HEK293 (cell line): ENCODE measurements at regions not wholly inside any gene's neighbourhood (a gene's known extent, or its start where the extent isn't known, plus 50 kb on each side); places are given as distances from the start of the nearest gene placed in this dataset.

ENCODE experiments used
- CTCF ChIA-PET: fragments of 350-600 bp; formaldehyde crosslinking; extraction: SDS; loops from one replicate; lab custom pipeline; 2021; ENCODE audit warnings: antibody characterized with exemption; lab: Yijun Ruan, JAX
- POLR2A ChIA-PET: fragments of 300-600 bp; formaldehyde crosslinking; extraction: SDS; loops from one replicate; lab custom pipeline; 2020; ENCODE audit warnings: antibody characterized with exemption, inconsistent platforms; lab: Yijun Ruan, JAX
- H3K27ac ChIP-seq: fragments of 200-500 bp; sonication (Bioruptor generic); 2 replicates; pipeline ENCODE4 v1.5.1; 2014; ENCODE audit warnings: low read depth, low read length, control low read depth, inconsistent platforms; ENCODE audit errors: extremely low read depth
- H3K36me3 ChIP-seq, 2 experiments: fragments of 200-500 bp in 1 of 2; sonication (Bioruptor generic) in 1 of 2; 1 replicate in 1 of 2; 2 replicates in 1 of 2; pipeline ENCODE4 v1.5.1; 2014 to 2017; ENCODE audit warnings: inconsistent platforms in 2 of 2, low read length in 2 of 2; ENCODE audit not compliant: control insufficient read depth in 2 of 2, insufficient read depth in 1 of 2
- H3K4me1 ChIP-seq: fragments of 200-500 bp; sonication (Bioruptor generic); 2 replicates; pipeline ENCODE4 v1.5.1; 2014; ENCODE audit warnings: mild to moderate bottlenecking, low read length, inconsistent platforms; ENCODE audit not compliant: control insufficient read depth, insufficient read depth
- H3K4me3 ChIP-seq: 2 replicates; pipeline ENCODE4 v1.5.1; 2011; ENCODE audit warnings: low read depth, mild to moderate bottlenecking, control low read depth, low read length, moderate library complexity
- H3K9me3 ChIP-seq: fragments of 200-500 bp; sonication (Bioruptor generic); 2 replicates; pipeline ENCODE4 v1.5.1; 2014; ENCODE audit warnings: low read depth, low read length, inconsistent platforms; ENCODE audit not compliant: control insufficient read depth, insufficient read depth
- CTCF ChIP-seq: fragments of 450-650 bp; formaldehyde crosslinking; IDR thresholded peaks from 2 replicates; pipeline ENCODE4 v1.5.1; 2016; ENCODE audit warnings: missing biosample characterization, missing genetic modification characterization
- ELK4 ChIP-seq: IDR thresholded peaks from 2 replicates; pipeline ENCODE4 v1.6.1; 2011; ENCODE audit warnings: mild to moderate bottlenecking, low read depth, low read length, borderline replicate concordance
- INSM2 ChIP-seq: fragments of 450-650 bp; formaldehyde crosslinking; IDR thresholded peaks from 2 replicates; pipeline ENCODE4 v1.5.1; 2016; ENCODE audit warnings: missing biosample characterization, missing genetic modification characterization
- MEIS1 ChIP-seq: sonication (generic); formaldehyde crosslinking; IDR thresholded peaks from 2 replicates; pipeline ENCODE4 v1.8.1; 2022; ENCODE audit warnings: missing genetic modification reagents, mild to moderate bottlenecking, borderline replicate concordance
- PRDM1 ChIP-seq: fragments of 450-650 bp; formaldehyde crosslinking; IDR thresholded peaks from 2 replicates; pipeline ENCODE4; 2016; ENCODE audit warnings: missing biosample characterization, missing genetic modification characterization
- RBAK ChIP-seq: fragments of 450-650 bp; formaldehyde crosslinking; IDR thresholded peaks from 2 replicates; pipeline ENCODE4 v1.5.1; 2016; ENCODE audit warnings: missing biosample characterization, missing genetic modification characterization
- ZBTB17 ChIP-seq: fragments of 450-650 bp; formaldehyde crosslinking; IDR thresholded peaks from 2 replicates; pipeline ENCODE4 v1.5.1; 2016; ENCODE audit warnings: missing biosample characterization, missing genetic modification characterization
- ZBTB20 ChIP-seq: fragments of 450-650 bp; formaldehyde crosslinking; IDR thresholded peaks from 2 replicates; pipeline ENCODE4 v1.5.1; 2016; ENCODE audit warnings: missing biosample characterization, missing genetic modification characterization
- ZBTB6 ChIP-seq: fragments of 450-650 bp; formaldehyde crosslinking; IDR thresholded peaks from 2 replicates; pipeline ENCODE4 v1.5.1; 2017; ENCODE audit warnings: missing biosample characterization, missing genetic modification characterization
- ZBTB7A ChIP-seq: fragments of 450-650 bp; formaldehyde crosslinking; IDR thresholded peaks from 2 replicates; pipeline ENCODE4 v1.5.1; 2016; ENCODE audit warnings: low read depth, missing biosample characterization, missing genetic modification characterization
- ZFP41 ChIP-seq: fragments of 450-650 bp; formaldehyde crosslinking; IDR thresholded peaks from 2 replicates; pipeline ENCODE4 v1.5.1; 2016; ENCODE audit warnings: missing biosample characterization, missing genetic modification characterization, borderline replicate concordance
- ZNF10 ChIP-seq: fragments of 450-650 bp; formaldehyde crosslinking; IDR thresholded peaks from 2 replicates; pipeline ENCODE4 v1.5.1; 2017; ENCODE audit warnings: missing biosample characterization, missing genetic modification characterization
- ZNF121 ChIP-seq: fragments of 450-650 bp; formaldehyde crosslinking; IDR thresholded peaks from 2 replicates; pipeline ENCODE4 v1.5.1; 2016; ENCODE audit warnings: missing biosample characterization, missing genetic modification characterization
- ZNF155 ChIP-seq: fragments of 450-650 bp; formaldehyde crosslinking; IDR thresholded peaks from 2 replicates; pipeline ENCODE4 v1.5.1; 2016; ENCODE audit warnings: missing biosample characterization, missing genetic modification characterization
- ZNF239 ChIP-seq: fragments of 450-650 bp; formaldehyde crosslinking; IDR thresholded peaks from 2 replicates; pipeline ENCODE4 v1.5.1; 2016; ENCODE audit warnings: missing biosample characterization, missing genetic modification characterization
- ZNF266 ChIP-seq: fragments of 450-650 bp; formaldehyde crosslinking; IDR thresholded peaks from 2 replicates; pipeline ENCODE4 v1.5.1; 2016; ENCODE audit warnings: missing biosample characterization, missing genetic modification characterization, low read depth
- ZNF274 ChIP-seq, 2 experiments: fragments of 200-500 bp in 1 of 2; fragments of 450-650 bp in 1 of 2; sonication (Bioruptor generic) in 1 of 2; formaldehyde crosslinking in 1 of 2; IDR thresholded peaks; 2 replicates each; pipeline versions ENCODE4 v1.5.1 to v1.6.1; 2014 to 2016; ENCODE audit warnings: borderline replicate concordance in 1 of 2, inconsistent platforms in 1 of 2, low read length in 1 of 2, missing biosample characterization in 1 of 2, missing genetic modification characterization in 1 of 2
- ZNF366 ChIP-seq: fragments of 450-650 bp; formaldehyde crosslinking; conservative IDR thresholded peaks from 2 replicates; pipeline ENCODE4 v1.5.1; 2016; ENCODE audit warnings: missing biosample characterization, missing genetic modification characterization
- ZNF394 ChIP-seq: fragments of 450-650 bp; formaldehyde crosslinking; IDR thresholded peaks from 2 replicates; pipeline ENCODE4 v1.5.1; 2016; ENCODE audit warnings: missing biosample characterization, missing genetic modification characterization, mild to moderate bottlenecking, moderate library complexity, borderline replicate concordance
- ZNF488 ChIP-seq: fragments of 450-650 bp; formaldehyde crosslinking; IDR thresholded peaks from 2 replicates; pipeline ENCODE4 v1.5.1; 2016; ENCODE audit warnings: missing biosample characterization, missing genetic modification characterization
- ZNF501 ChIP-seq: fragments of 450-650 bp; formaldehyde crosslinking; IDR thresholded peaks from 2 replicates; pipeline ENCODE4 v1.5.1; 2016; ENCODE audit warnings: missing biosample characterization, missing genetic modification characterization
- ZNF548 ChIP-seq: fragments of 450-650 bp; formaldehyde crosslinking; IDR thresholded peaks from 2 replicates; pipeline ENCODE4 v1.5.1; 2016; ENCODE audit warnings: missing biosample characterization, missing genetic modification characterization

GRCh38 chr9:38211002-38211401, 142.0 kb upstream of the SHB start:
- H3K9me3 ChIP-seq, result no peaks in the 10 kb centered on the region
- ChIA-PET CTCF (interaction anchor here (0.8 to 1.5 kb wide), 2 partner anchors 12 to 50 kb away, joined by 3 to 4 read pairs; no protein-coding TSS in a partner anchor), POLR2A (no interaction called here)
- no peak overlapping the region for H3K27ac ChIP-seq
- TF ChIP-seq ZNF266 (tag by site-specific recombination) (no peak), ZNF548 (tag by site-specific recombination) (no peak), PRDM1 (tag by site-specific recombination) (no peak), ZNF121 (no peak), ZNF488 (tag by site-specific recombination) (no peak), CTCF (tag by site-specific recombination) (no peak), RBAK (tag by site-specific recombination) (no peak), ZNF10 (no peak), ELK4 (no peak), ZFP41 (tag by site-specific recombination) (no peak), INSM2 (tag by site-specific recombination) (no peak), ZNF501 (tag by site-specific recombination) (no peak), ZBTB20 (tag by site-specific recombination) (no peak), ZBTB7A (tag by site-specific recombination) (no peak), ZBTB6 (no peak), ZNF274 (IDR thresholded peaks at IDR 0.05; ENCODE audit: low read length) (no peak), ZNF274 (tag by site-specific recombination; IDR thresholded peaks at IDR 0.05; ENCODE audit: borderline replicate concordance) (no peak)
- TF ChIP-seq, all 188 proteins: peak for 0
- Histone ChIP-seq H3K36me3 (no peaks in the 10 kb centered on the region), H3K4me1 (no peaks in the 10 kb centered on the region), H3K4me3 (no peak overlapping the region)

- Histone ChIP-seq H3K36me3 (no peaks in the 10 kb centered on the region), H3K4me3 (no peak overlapping the region), H3K4me1 (no peaks in the 10 kb centered on the region), H3K9me3 (no peaks in the 10 kb centered on the region), H3K27ac (no peak overlapping the region)
- TF ChIP-seq ZBTB17 (tag by site-specific recombination) (peak; percentile 38; the same call in 1 of the 2 replicates), ZNF394 (tag by site-specific recombination) (0 out of 2 replicates have a peak, but pooled peaks have one; percentile 14), MEIS1 (CRISPR knock-in tag) (no peak), ZNF239 (tag by site-specific recombination) (no peak), ZNF366 (tag by site-specific recombination) (0 out of 2 replicates have a peak, but pooled peaks have one; percentile 29), ZNF155 (tag by site-specific recombination) (no peak)
- CTCF ChIA-PET, result interaction anchor here (0.6 to 1.0 kb wide), 4 partner anchors 14 to 49 kb away, joined by 3 read pairs; no protein-coding TSS in a partner anchor
- POLR2A ChIA-PET, result interaction anchor here (1.0 kb wide), 1 partner anchor 746 kb away, joined by 4 read pairs; no protein-coding TSS in a partner anchor
Measured at GRCh38 chr9:38208206-38208901, 139.3 kb upstream of the SHB start.
